Activated CD4-positive, alpha-beta T cell treated with anti-CD3 and anti-CD28 coated beads for 36 hours (primary cell): ENCODE measurements at regions not wholly inside any gene's neighbourhood (a gene's known extent, or its start where the extent isn't known, plus 50 kb on each side); places are given as distances from the start of the nearest gene placed in this dataset.
"Not testable (repeated sequence)": the region's sequence is repeated elsewhere in the genome, so short reads cannot be mapped to it uniquely, and the experiment has no call there.

Experiments used
- ATAC-seq: fragments of 200-7000 bp; cut with Tn5 transposase; one replicate; pipeline ENCODE4 v1.10.0; 2021; ENCODE audit warnings: mild to moderate bottlenecking, moderate library complexity
- CTCF ChIA-PET: fragments of 350-600 bp; sonication (Branson Sonifier 250); formaldehyde crosslinking; loops from one replicate; lab custom pipeline; 2021; ENCODE audit warnings: antibody characterized with exemption; lab: Charles Lee
- POLR2A ChIA-PET: fragments of 350-600 bp; sonication (Branson Sonifier 250); formaldehyde crosslinking; loops from one replicate; lab custom pipeline; 2021; ENCODE audit warnings: antibody characterized with exemption, inconsistent platforms; lab: Charles Lee
- DNase-seq: peaks from one replicate; pipeline ENCODE4 v3.0.0-alpha.2; 2020
- H3K27ac Mint-ChIP-seq: one replicate; pipeline ENCODE4 v1.8.0; 2021; ENCODE audit warnings: mixed read lengths
- H3K27me3 Mint-ChIP-seq: one replicate; pipeline ENCODE4 v1.8.0; 2021; ENCODE audit warnings: mixed read lengths
- H3K36me3 Mint-ChIP-seq: one replicate; pipeline ENCODE4 v1.8.0; 2021; ENCODE audit warnings: low read depth, mixed read lengths
- H3K4me1 Mint-ChIP-seq: one replicate; pipeline ENCODE4 v1.8.0; 2021; ENCODE audit warnings: mixed read lengths
- H3K4me3 Mint-ChIP-seq: one replicate; pipeline ENCODE4 v1.8.0; 2021; ENCODE audit warnings: mild to moderate bottlenecking, moderate library complexity, mixed read lengths
- H3K9me3 Mint-ChIP-seq: one replicate; pipeline ENCODE4 v1.8.0; 2021; ENCODE audit warnings: low read depth, mixed read lengths
- intact Hi-C, 2 experiments: fragments of 100-400 bp; cut with DNase I in 1 of 2; cut with micrococcal nuclease in 1 of 2; formaldehyde crosslinking; loops; one replicate each; pipeline versions ENCODE4 v1.14.2 to v1.15.1; 2022 to 2024; cut with DNase I, micrococcal nuclease

DNA sequence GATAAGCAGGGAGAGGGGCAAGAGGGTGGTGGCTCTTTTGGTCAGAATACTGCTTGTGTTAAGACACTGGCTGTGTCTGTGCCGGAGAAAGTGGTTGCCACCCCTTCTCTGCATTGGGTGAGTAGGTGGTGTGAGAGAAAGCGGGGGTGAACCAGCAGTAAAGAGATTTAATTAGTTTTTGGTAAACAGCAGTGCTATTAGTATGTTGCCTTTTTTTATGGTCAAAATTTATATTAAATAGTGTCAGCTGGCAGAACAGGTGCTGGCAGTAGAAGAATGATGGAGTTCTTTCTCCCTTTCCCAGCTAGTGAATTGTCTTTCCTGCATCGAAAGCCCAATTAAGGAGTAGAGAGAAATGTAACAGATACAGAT, 181.6 kb downstream of the LARP7 start:
- Mint-ChIP-seq H3K27ac (peak overlapping the region; percentile 85), H3K4me3 (peak overlapping the region; percentile 73), H3K4me1 (peaks cover 17% of the 10 kb centered on the region), H3K9me3 (no peaks in the 10 kb centered on the region), H3K27me3 (peaks cover 37% of the 10 kb centered on the region), H3K36me3 (no peaks in the 10 kb centered on the region)
- POLR2A ChIA-PET, result no interaction called here
- ATAC-seq, result no peak
- CTCF ChIA-PET, result interaction anchor here (0.6 to 1.0 kb wide), 2 partner anchors 120 to 235 kb away, joined by 4 read pairs; no protein-coding TSS in a partner anchor
- intact Hi-C loops, result loop anchor here in 1 of 2 experiments (1.0 kb wide), 1 partner anchor 181 kb away; the partner anchor contains the start of gene LARP7
- peak; percentile 30 for DNase-seq

DNA sequence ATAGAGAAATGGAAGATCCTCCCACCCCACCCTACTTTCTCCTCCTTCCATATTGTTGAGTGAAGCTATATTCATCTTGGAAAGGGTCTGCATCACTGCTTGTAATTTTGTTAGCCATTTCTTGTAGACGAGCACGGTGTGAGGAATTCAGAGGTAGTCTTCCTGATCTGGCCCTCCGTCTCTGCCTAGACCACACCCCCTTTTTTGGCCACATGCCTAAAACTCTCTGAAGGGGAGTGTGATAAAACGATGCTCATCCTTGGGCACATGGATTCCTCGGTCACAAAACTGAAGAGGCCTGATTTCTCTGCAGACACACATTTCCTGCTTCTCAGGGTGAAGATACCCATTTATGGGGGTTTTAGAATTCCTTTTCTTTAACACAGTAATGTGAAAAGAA, 182.8 kb downstream of the LARP7 start:
- peaks cover 12% of the 10 kb centered on the region for H3K4me1 Mint-ChIP-seq
- intact Hi-C loops, result no loop called here
- peaks cover 37% of the 10 kb centered on the region for H3K27me3 Mint-ChIP-seq

GRCh38 chr4:112823156-112823555, 186.2 kb downstream of the LARP7 start:
- peaks cover 29% of the 10 kb centered on the region for H3K27me3 Mint-ChIP-seq
- ChIA-PET POLR2A (interaction anchor here (0.6 kb wide), 1 partner anchor 16 kb away, joined by 3 read pairs; no protein-coding TSS in a partner anchor), CTCF (no interaction called here)
- H3K4me1 Mint-ChIP-seq, result peaks cover 7% of the 10 kb centered on the region
- H3K9me3 Mint-ChIP-seq, result no peaks in the 10 kb centered on the region
- no peak overlapping the region for H3K27ac Mint-ChIP-seq
- H3K4me3 Mint-ChIP-seq, result no peak overlapping the region
- H3K36me3 Mint-ChIP-seq, result no peaks in the 10 kb centered on the region
- DNase-seq (no peak), ATAC-seq (no peak)
- intact Hi-C loops, result no loop called here

More for the DNA sequence above, 182.8 kb downstream of the LARP7 start:
- CTCF ChIA-PET, result no interaction called here
- no peak overlapping the region for H3K27ac Mint-ChIP-seq
- DNase-seq (no peak), ATAC-seq (no peak)
- H3K9me3 Mint-ChIP-seq, result no peaks in the 10 kb centered on the region
- H3K36me3 Mint-ChIP-seq, result no peaks in the 10 kb centered on the region
- POLR2A ChIA-PET, result no interaction called here
- H3K4me3 Mint-ChIP-seq, result no peak overlapping the region

GRCh38 chr4:112823606-112824005, 186.7 kb downstream of the LARP7 start:
- H3K4me1 Mint-ChIP-seq, result peaks cover 3% of the 10 kb centered on the region
- POLR2A ChIA-PET, result interaction anchor here (0.6 kb wide), 1 partner anchor 15 kb away, joined by 3 read pairs; no protein-coding TSS in a partner anchor

GRCh38 chr4:112830753-112831386, 193.9 kb downstream of the LARP7 start:
- no peaks in the 10 kb centered on the region for H3K36me3 Mint-ChIP-seq
- no peak overlapping the region for H3K27ac Mint-ChIP-seq
- no peak for ATAC-seq
- no peaks in the 10 kb centered on the region for H3K9me3 Mint-ChIP-seq
- no peak overlapping the region for H3K4me3 Mint-ChIP-seq
- ChIA-PET CTCF (no interaction called here), POLR2A (no interaction called here)
- intact Hi-C loops, result no loop called here
- no peaks in the 10 kb centered on the region for H3K27me3 Mint-ChIP-seq
- DNase-seq, result no peak
- H3K4me1 Mint-ChIP-seq, result no peaks in the 10 kb centered on the region

More at GRCh38 chr4:112823606-112824005, 186.7 kb downstream of the LARP7 start:
- Mint-ChIP-seq H3K36me3 (no peaks in the 10 kb centered on the region), H3K4me3 (no peak overlapping the region), H3K9me3 (no peaks in the 10 kb centered on the region), H3K27me3 (peaks cover 25% of the 10 kb centered on the region), H3K27ac (no peak overlapping the region)
- CTCF ChIA-PET, result no interaction called here
- ATAC-seq (no peak), DNase-seq (no peak)
- intact Hi-C loops, result no loop called here

DNA sequence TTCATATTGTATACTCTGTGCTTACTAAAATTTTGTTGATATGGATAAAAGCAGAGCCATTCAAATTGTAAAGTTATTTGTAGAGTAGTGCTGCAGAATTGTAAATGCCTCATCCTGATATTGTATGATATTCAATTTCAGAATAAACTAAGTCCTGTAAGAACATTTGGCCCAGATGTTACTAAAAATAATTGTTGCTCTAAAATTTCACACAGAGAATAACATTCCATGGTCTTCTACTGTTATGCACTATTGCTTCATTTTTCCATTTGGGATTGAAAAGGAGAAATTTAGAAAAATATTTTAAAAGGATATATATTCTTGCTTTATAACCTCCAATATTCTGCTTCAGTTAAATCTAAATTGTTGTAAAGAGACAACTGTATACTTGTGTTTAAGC, 195.6 kb downstream of the LARP7 start:
- H3K36me3 Mint-ChIP-seq, result no peaks in the 10 kb centered on the region
- CTCF ChIA-PET, result no interaction called here
- peaks cover 3% of the 10 kb centered on the region for H3K9me3 Mint-ChIP-seq
- no peaks in the 10 kb centered on the region for H3K4me1 Mint-ChIP-seq
- no peak for ATAC-seq
- H3K27me3 Mint-ChIP-seq, result no peaks in the 10 kb centered on the region
- POLR2A ChIA-PET, result interaction anchor here (0.8 kb wide), 1 partner anchor 17 kb away, joined by 9 read pairs; no protein-coding TSS in a partner anchor
- intact Hi-C loops, result no loop called here
- no peak overlapping the region for H3K4me3 Mint-ChIP-seq
- DNase-seq, result no peak
- no peak overlapping the region for H3K27ac Mint-ChIP-seq

DNA sequence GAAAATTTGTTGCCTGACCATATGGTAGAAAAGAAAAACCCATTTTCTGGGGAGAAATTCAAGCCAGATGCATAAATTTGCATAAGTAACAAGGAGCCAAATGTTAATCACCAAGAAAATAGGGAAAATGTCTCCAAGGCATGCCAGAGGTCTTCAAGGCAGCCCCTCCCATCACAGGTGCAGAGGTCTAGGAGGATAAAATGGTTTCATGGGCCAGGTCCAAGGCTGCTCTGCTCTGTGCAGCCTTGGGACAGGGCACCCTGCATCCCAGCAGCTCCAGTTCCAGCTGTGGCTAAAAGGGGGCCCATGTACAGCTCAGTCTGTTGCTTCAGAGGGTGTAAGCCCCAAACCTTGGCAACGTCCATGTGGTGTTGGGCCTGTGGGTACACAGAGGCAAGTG, 200.0 kb downstream of the LARP7 start:
- ChIA-PET POLR2A (no interaction called here), CTCF (no interaction called here)
- no peak overlapping the region for H3K27ac Mint-ChIP-seq
- DNase-seq (no peak), ATAC-seq (no peak)
- intact Hi-C loops, result no loop called here
- no peaks in the 10 kb centered on the region for H3K4me1 Mint-ChIP-seq
- peaks cover 3% of the 10 kb centered on the region for H3K27me3 Mint-ChIP-seq
- no peaks in the 10 kb centered on the region for H3K36me3 Mint-ChIP-seq
- H3K9me3 Mint-ChIP-seq, result peaks cover 3% of the 10 kb centered on the region
- H3K4me3 Mint-ChIP-seq, result no peak overlapping the region

GRCh38 chr4:112838015-112838414, 201.1 kb downstream of the LARP7 start:
- H3K27me3 Mint-ChIP-seq, H3K36me3 Mint-ChIP-seq, H3K4me1 Mint-ChIP-seq, intact Hi-C loops, CTCF ChIA-PET, ATAC-seq, H3K9me3 Mint-ChIP-seq, DNase-seq, H3K27ac Mint-ChIP-seq, H3K4me3 Mint-ChIP-seq, POLR2A ChIA-PET: not testable (repeated sequence)

DNA sequence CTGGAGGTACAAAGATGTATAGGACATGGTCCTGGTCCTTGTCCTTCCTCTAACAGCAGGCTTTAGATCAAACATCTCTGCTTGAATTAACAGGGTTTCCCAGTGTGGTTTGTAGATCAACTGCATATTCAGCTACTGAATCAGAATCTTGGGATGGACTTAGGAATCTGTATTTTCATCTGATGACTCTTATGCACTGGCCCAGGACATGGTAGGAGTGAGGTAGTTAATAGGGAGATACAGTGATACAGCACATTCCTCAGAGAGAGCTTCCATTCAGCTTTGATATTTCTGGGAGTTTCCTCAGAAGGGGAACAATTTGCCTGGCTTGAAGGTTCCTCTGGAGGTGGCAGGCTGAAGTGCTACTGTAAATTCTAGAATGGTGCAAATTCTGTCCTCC, 203.1 kb downstream of the LARP7 start:
- ATAC-seq, result no peak
- Mint-ChIP-seq H3K9me3 (peaks cover 3% of the 10 kb centered on the region), H3K4me1 (no peaks in the 10 kb centered on the region), H3K27me3 (peaks cover 3% of the 10 kb centered on the region), H3K36me3 (no peaks in the 10 kb centered on the region), H3K27ac (no peak overlapping the region), H3K4me3 (no peak overlapping the region)
- intact Hi-C loops, result no loop called here
- DNase-seq, result no peak
- POLR2A ChIA-PET, result no interaction called here
- CTCF ChIA-PET, result no interaction called here

DNA sequence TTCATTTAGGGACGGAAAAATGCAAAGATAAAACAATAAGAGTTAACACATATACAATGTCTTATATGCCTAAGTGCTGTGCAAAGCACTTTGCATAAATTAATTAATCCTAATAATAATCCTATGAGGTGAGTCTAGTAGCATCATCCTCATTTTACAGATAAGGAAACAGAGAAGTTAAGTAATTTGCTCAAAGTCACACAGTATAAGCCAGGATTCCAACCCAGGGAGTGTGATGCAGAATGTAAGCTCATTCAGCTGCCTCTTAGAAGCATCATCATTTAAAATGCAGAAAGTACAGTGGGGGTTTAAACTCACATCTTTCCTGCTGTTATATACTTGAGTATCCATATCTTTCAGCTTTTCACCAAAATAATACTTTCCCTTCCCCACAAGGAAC, 203.7 kb downstream of the LARP7 start:
- intact Hi-C loops, result no loop called here
- H3K36me3 Mint-ChIP-seq, result no peaks in the 10 kb centered on the region
- CTCF ChIA-PET, result interaction anchor here (1.1 kb wide), 1 partner anchor 75 kb away, joined by 3 read pairs; no protein-coding TSS in a partner anchor
- POLR2A ChIA-PET, result no interaction called here
- peaks cover 3% of the 10 kb centered on the region for H3K9me3 Mint-ChIP-seq
- ATAC-seq (no peak), DNase-seq (no peak)
- H3K27me3 Mint-ChIP-seq, result peaks cover 3% of the 10 kb centered on the region
- H3K27ac Mint-ChIP-seq, result no peak overlapping the region
- no peak overlapping the region for H3K4me3 Mint-ChIP-seq
- H3K4me1 Mint-ChIP-seq, result no peaks in the 10 kb centered on the region

- DNase-seq, result no peak
- Mint-ChIP-seq H3K4me3 (no peak overlapping the region), H3K27me3 (peaks cover 7% of the 10 kb centered on the region), H3K36me3 (no peaks in the 10 kb centered on the region), H3K4me1 (no peaks in the 10 kb centered on the region), H3K27ac (no peak overlapping the region), H3K9me3 (no peaks in the 10 kb centered on the region)
- ChIA-PET POLR2A (no interaction called here), CTCF (no interaction called here)
- intact Hi-C loops, result no loop called here
- ATAC-seq, result no peak
These were observed 205.6 kb downstream of the LARP7 start for GRCh38 chr4:112842513-112842912.

- Mint-ChIP-seq H3K27me3 (peaks cover 4% of the 10 kb centered on the region), H3K9me3 (no peaks in the 10 kb centered on the region), H3K4me1 (no peaks in the 10 kb centered on the region), H3K36me3 (no peaks in the 10 kb centered on the region), H3K4me3 (no peak overlapping the region), H3K27ac (no peak overlapping the region)
- intact Hi-C loops, result no loop called here
- DNase-seq, result no peak
- ChIA-PET POLR2A (no interaction called here), CTCF (interaction anchor here (0.6 to 0.8 kb wide), 2 partner anchors 18 to 80 kb away, joined by 3 to 4 read pairs; no protein-coding TSS in a partner anchor)
- ATAC-seq, result no peak
These were observed 204.1 kb upstream of the ANK2 start for GRCh38 chr4:112845386-112845785.
